SK-N-SH (cell line): ENCODE measurements at regions not wholly inside any gene's neighbourhood (a gene's known extent, or its start where the extent isn't known, plus 50 kb on each side); places are given as distances from the start of the nearest gene placed in this dataset.

ENCODE experiments used
- CTCF ChIA-PET: fragments of 300-600, 350-600 bp; formaldehyde crosslinking; extraction: SDS; loops from one replicate; lab custom pipeline; 2021; lab: Yijun Ruan, JAX
- POLR2A ChIA-PET: fragments of 350-600 bp; sonication (Branson Sonifier 250); formaldehyde crosslinking; extraction: SDS; loops from one replicate; lab custom pipeline; 2020; ENCODE audit warnings: antibody characterized with exemption, inconsistent platforms; lab: Yijun Ruan, JAX
- DNase-seq: peaks from one replicate; pipeline ENCODE4 v3.0.0; 2012
- H2AFZ ChIP-seq: fragments of 200-600 bp; sonication (generic); 2 replicates; pipeline ENCODE4 v1.8.1; 2016; ENCODE audit warnings: antibody characterized with exemption, mild to moderate bottlenecking, low read depth
- H3F3A ChIP-seq: fragments of 200-600 bp; sonication (generic); replicated peaks from 2 replicates; pipeline ENCODE3; 2016; ENCODE audit warnings: antibody characterized with exemption, mild to moderate bottlenecking; ENCODE audit not compliant: insufficient read depth
- H3K27ac ChIP-seq, 2 experiments: fragments of 200-500 bp in 1 of 2; fragments of 200-600 bp in 1 of 2; sonication (Bioruptor generic) in 1 of 2; sonication (generic), shearing (Covaris generic) in 1 of 2; 2 replicates each; pipeline versions ENCODE4 v1.5.1 to v1.6.1; 2014 to 2016; ENCODE audit warnings: low read depth in 2 of 2, inconsistent platforms in 1 of 2, low read length in 1 of 2, mild to moderate bottlenecking in 1 of 2, mixed read lengths in 1 of 2
- H3K27me3 ChIP-seq: fragments of 200-600 bp; sonication (generic), shearing (Covaris generic); 2 replicates; pipeline ENCODE4 v1.6.1; 2016; ENCODE audit warnings: mixed run types; ENCODE audit not compliant: insufficient read depth
- H3K36me3 ChIP-seq, 2 experiments: fragments of 200-500 bp in 1 of 2; fragments of 200-600 bp in 1 of 2; sonication (Bioruptor generic) in 1 of 2; sonication (generic) in 1 of 2; replicated peaks in 1 of 2; 2 replicates each; pipeline versions ENCODE3 to v1.5.1; 2014 to 2016; ENCODE audit warnings: low read length in 1 of 2, mild to moderate bottlenecking in 1 of 2; ENCODE audit not compliant: insufficient read depth in 2 of 2, control insufficient read depth in 1 of 2
- H3K4me1 ChIP-seq, 2 experiments: fragments of 200-500 bp in 1 of 2; fragments of 200-600 bp in 1 of 2; sonication (Bioruptor generic) in 1 of 2; sonication (generic), shearing (Covaris generic) in 1 of 2; 2 replicates each; pipeline versions ENCODE4 v1.5.1 to v1.6.1; 2014 to 2016; ENCODE audit warnings: low read depth in 1 of 2, low read length in 1 of 2, mixed run types in 1 of 2; ENCODE audit not compliant: insufficient read depth in 2 of 2, control insufficient read depth in 1 of 2
- H3K4me2 ChIP-seq: fragments of 200-600 bp; sonication (generic), shearing (Covaris generic); 2 replicates; pipeline ENCODE4 v1.6.1; 2017; ENCODE audit warnings: mixed run types
- H3K4me3 ChIP-seq, 2 experiments: fragments of 200-500 bp in 1 of 2; fragments of 200-600 bp in 1 of 2; sonication (Bioruptor generic) in 1 of 2; sonication (generic), shearing (Covaris generic) in 1 of 2; 2 replicates each; pipeline versions ENCODE4 v1.5.1 to v1.8.1; 2014 to 2016; ENCODE audit warnings: low read depth in 2 of 2, inconsistent platforms in 1 of 2, low read length in 1 of 2, mild to moderate bottlenecking in 1 of 2, mixed read lengths in 1 of 2, moderate library complexity in 1 of 2
- H3K79me2 ChIP-seq: fragments of 200-600 bp; sonication (generic); 2 replicates; pipeline ENCODE4 v1.8.1; 2017; ENCODE audit warnings: mild to moderate bottlenecking; ENCODE audit not compliant: insufficient read depth
- H3K9ac ChIP-seq: fragments of 200-600 bp; sonication (generic); 2 replicates; pipeline ENCODE4 v1.6.1; 2017; ENCODE audit warnings: mixed run types
- H3K9me2 ChIP-seq: fragments of 200-600 bp; sonication (generic); 2 replicates; pipeline ENCODE4 v1.6.1; 2017; ENCODE audit warnings: mixed run types
- H3K9me3 ChIP-seq: fragments of 200-600 bp; sonication (generic); 2 replicates; pipeline ENCODE4 v1.6.1; 2017; ENCODE audit warnings: mixed run types, mild to moderate bottlenecking, moderate library complexity
- H4K20me1 ChIP-seq: fragments of 200-600 bp; sonication (generic); 2 replicates; pipeline ENCODE4 v1.6.1; 2017; ENCODE audit warnings: mild to moderate bottlenecking, mixed run types; ENCODE audit not compliant: insufficient read depth
- CHD2 ChIP-seq: fragments of 150-350 bp; IDR thresholded peaks from 2 replicates; pipeline ENCODE4 v1.6.1; 2018; ENCODE audit warnings: low read length; ENCODE audit not compliant: partially characterized antibody
- EP300 ChIP-seq, 2 experiments: IDR thresholded peaks; 2 replicates each; pipeline versions ENCODE4 v1.4.0 to v1.6.1; 2012; ENCODE audit warnings: borderline replicate concordance in 1 of 2, low read depth in 1 of 2, low read length in 1 of 2
- EZH2phosphoT487 ChIP-seq: fragments of 200-600 bp; sonication (generic); IDR thresholded peaks from 2 replicates; pipeline ENCODE4 v1.6.1; 2017; ENCODE audit warnings: low read depth, mixed run types, mild to moderate bottlenecking, antibody characterized with exemption, moderate library complexity, borderline replicate concordance
- FOSL2 ChIP-seq: IDR thresholded peaks from 2 replicates; pipeline ENCODE4 v1.4.0; 2012; ENCODE audit warnings: low read depth, mild to moderate bottlenecking, moderate library complexity, borderline replicate concordance
- FOXJ3 ChIP-seq: sonication (generic); formaldehyde crosslinking; IDR thresholded peaks from 2 replicates; pipeline ENCODE4 v1.5.1; 2020; ENCODE audit warnings: mild to moderate bottlenecking, missing genetic modification reagents
- GABPA ChIP-seq: IDR thresholded peaks from 2 replicates; pipeline ENCODE4 v1.4.0; 2012; ENCODE audit warnings: low read depth, mild to moderate bottlenecking
- GATA2 ChIP-seq: sonication (generic); formaldehyde crosslinking; IDR thresholded peaks from 2 replicates; pipeline ENCODE4 v1.5.0; 2020; ENCODE audit warnings: mild to moderate bottlenecking, missing genetic modification reagents
- JUND ChIP-seq: IDR thresholded peaks from 2 replicates; pipeline ENCODE4 v1.4.0; 2012
- MAX ChIP-seq: IDR thresholded peaks from 2 replicates; pipeline ENCODE4 v1.4.0; 2012; ENCODE audit warnings: low read depth
- MXI1 ChIP-seq: IDR thresholded peaks from 2 replicates; pipeline ENCODE4 v1.6.1; 2012; ENCODE audit warnings: mild to moderate bottlenecking, low read depth, low read length, improper control_type of control experiment
- NRF1 ChIP-seq: IDR thresholded peaks from 2 replicates; pipeline ENCODE4 v1.6.1; 2012; ENCODE audit warnings: low read depth, mild to moderate bottlenecking, low read length
- PBX3 ChIP-seq: IDR thresholded peaks from 2 replicates; pipeline ENCODE4; 2012
- POLR2AphosphoS5 ChIP-seq: IDR thresholded peaks from 2 replicates; pipeline ENCODE4 v1.6.1; 2012; ENCODE audit warnings: low read depth, low read length
- RAD21 ChIP-seq: IDR thresholded peaks from 2 replicates; pipeline ENCODE4 v1.6.1; 2012; ENCODE audit warnings: mild to moderate bottlenecking, low read length
- RFX5 ChIP-seq: IDR thresholded peaks from 2 replicates; pipeline ENCODE4 v1.6.1; 2012; ENCODE audit warnings: mild to moderate bottlenecking, improper control_type of control experiment, low read length
- RXRA ChIP-seq: IDR thresholded peaks from 2 replicates; pipeline ENCODE4 v1.4.0; 2012; ENCODE audit warnings: low read depth, mild to moderate bottlenecking, borderline replicate concordance
- SIN3A ChIP-seq: IDR thresholded peaks from 2 replicates; pipeline ENCODE4 v1.6.1; 2012; ENCODE audit warnings: low read depth, mild to moderate bottlenecking, low read length, moderate library complexity, borderline replicate concordance
- TAF1 ChIP-seq: IDR thresholded peaks from 2 replicates; pipeline ENCODE4 v1.6.1; 2012; ENCODE audit warnings: low read depth, mild to moderate bottlenecking, low read length, moderate library complexity, borderline replicate concordance
- TCF12 ChIP-seq: IDR thresholded peaks from 2 replicates; pipeline ENCODE4 v1.4.0; 2012
- TEAD4 ChIP-seq: IDR thresholded peaks from 2 replicates; pipeline ENCODE4 v1.4.0; 2012; ENCODE audit warnings: mild to moderate bottlenecking, borderline replicate concordance; ENCODE audit not compliant: insufficient read depth
- WGBS: methylation state at CpG from one replicate; pipeline ENCODE4 v1.1.6; 2017; ENCODE audit warnings: low lambda C conversion rate; 5-methylcytosine and 5-hydroxymethylcytosine counted together
- TF ChIP-seq, protein P1 (sequence below): fragments of 150-350 bp; IDR thresholded peaks from 2 replicates; pipeline ENCODE4 v1.6.1; 2016; ENCODE audit warnings: mild to moderate bottlenecking, low read depth, low read length

- no peaks in the 10 kb centered on the region for H3K9me3 ChIP-seq
- ChIA-PET POLR2A (no interaction called here), CTCF (no interaction called here)
- H3K27me3 ChIP-seq: no peaks in the 10 kb centered on the region
- no peak overlapping the region for H3K9ac ChIP-seq
- WGBS: 3% methylated on average over 2 of the region's 2 CpGs
- peaks cover 4% of the 10 kb centered on the region for H3F3A ChIP-seq
- no peak overlapping the region for H2AFZ ChIP-seq
- H4K20me1 ChIP-seq: no peaks in the 10 kb centered on the region
- no peak for TF ChIP-seq TAF1
- no peak for TF ChIP-seq SIN3A
- H3K27ac ChIP-seq: no peak overlapping the region
- H3K79me2 ChIP-seq: no peaks in the 10 kb centered on the region
- H3K36me3 ChIP-seq: no peaks in the 10 kb centered on the region
- no peak overlapping the region for H3K4me2 ChIP-seq
- DNase-seq: no peak
- no peaks in the 10 kb centered on the region for H3K4me1 ChIP-seq
- H3K9me2 ChIP-seq: no peaks in the 10 kb centered on the region
- H3K4me3 ChIP-seq: no peak overlapping the region
These were observed 400.0 kb upstream of the TMPRSS15 start for GRCh38 chr21:18803624-18804023.

DNA sequence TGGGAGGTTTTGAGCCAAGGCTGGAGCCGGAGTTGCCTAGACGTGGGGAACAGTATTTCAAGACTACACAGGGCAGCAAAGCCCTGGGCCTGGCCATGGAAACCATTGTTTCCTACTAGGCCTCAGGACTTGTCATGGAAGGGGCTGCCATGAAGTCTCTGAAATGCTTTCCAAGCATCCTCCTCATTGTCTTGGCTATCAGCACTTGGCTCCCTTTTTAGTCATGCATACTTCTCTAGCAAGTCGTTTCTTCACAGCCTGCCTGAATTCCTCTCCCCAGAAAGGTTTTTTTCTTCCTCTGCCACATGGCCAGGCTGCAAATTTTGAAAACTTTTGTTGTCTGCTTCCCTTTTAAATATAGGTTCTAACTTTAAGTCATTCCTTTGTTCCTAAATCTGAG, 406.6 kb upstream of the TMPRSS15 start:
- H3K4me1 ChIP-seq: no peaks in the 10 kb centered on the region
- H3K27ac ChIP-seq: no peak overlapping the region
- no peaks in the 10 kb centered on the region for H3F3A ChIP-seq
- no peaks in the 10 kb centered on the region for H3K27me3 ChIP-seq
- H3K4me3 ChIP-seq: no peak overlapping the region
- no peaks in the 10 kb centered on the region for H3K9me3 ChIP-seq
- no peaks in the 10 kb centered on the region for H3K36me3 ChIP-seq
- TF ChIP-seq, protein P1, sequence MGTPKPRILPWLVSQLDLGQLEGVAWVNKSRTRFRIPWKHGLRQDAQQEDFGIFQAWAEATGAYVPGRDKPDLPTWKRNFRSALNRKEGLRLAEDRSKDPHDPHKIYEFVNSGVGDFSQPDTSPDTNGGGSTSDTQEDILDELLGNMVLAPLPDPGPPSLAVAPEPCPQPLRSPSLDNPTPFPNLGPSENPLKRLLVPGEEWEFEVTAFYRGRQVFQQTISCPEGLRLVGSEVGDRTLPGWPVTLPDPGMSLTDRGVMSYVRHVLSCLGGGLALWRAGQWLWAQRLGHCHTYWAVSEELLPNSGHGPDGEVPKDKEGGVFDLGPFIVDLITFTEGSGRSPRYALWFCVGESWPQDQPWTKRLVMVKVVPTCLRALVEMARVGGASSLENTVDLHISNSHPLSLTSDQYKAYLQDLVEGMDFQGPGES: no peak
- TF ChIP-seq FOXJ3 (CRISPR knock-in tag) (no peak), GABPA (no peak), FOSL2 (no peak), EP300 (IDR thresholded peaks at IDR 0.05; ENCODE audit: borderline replicate concordance in 1 of 2, low read depth in 1 of 2, low read length in 1 of 2) (no peak), MXI1 (no peak), EZH2phosphoT487 (no peak), TCF12 (no peak), TEAD4 (no peak), RXRA (no peak), RFX5 (no peak), RAD21 (no peak), POLR2AphosphoS5 (no peak), CHD2 (no peak), SIN3A (no peak), PBX3 (no peak), JUND (no peak), GATA2 (CRISPR knock-in tag) (no peak), MAX (no peak), NRF1 (no peak)
- 0% methylated on average over 1 of the region's 3 CpGs for WGBS
- H4K20me1 ChIP-seq: no peaks in the 10 kb centered on the region
- no peak overlapping the region for H3K9ac ChIP-seq
- DNase-seq: no peak
- ChIA-PET CTCF (no interaction called here), POLR2A (no interaction called here)
- H3K9me2 ChIP-seq: no peaks in the 10 kb centered on the region
- H3K4me2 ChIP-seq: no peak overlapping the region
- no peaks in the 10 kb centered on the region for H3K79me2 ChIP-seq
- H2AFZ ChIP-seq: no peak overlapping the region
